ENCODE measurements at regions not wholly inside any gene's neighbourhood (a gene's known extent, or its start where the extent isn't known, plus 50 kb on each side); places are given as distances from the start of the nearest gene placed in this dataset.

- Histone ChIP-seq H3K4me2 (ENCODE audit: low read depth, low read length, poor library complexity, severe bottlenecking) (no peak overlapping the region), H3F3A (ENCODE audit: insufficient read depth) (no peaks in the 10 kb centered on the region), H3K9ac (ENCODE audit: low read length) (no peak overlapping the region), H3K36me3 (ENCODE audit: low read length) (no peaks in the 10 kb centered on the region), H2AFZ (ENCODE audit: low read depth, low read length, severe bottlenecking) (no peak overlapping the region), H3K79me2 (ENCODE audit: insufficient read depth, low read length) (no peaks in the 10 kb centered on the region), H3K27ac (ENCODE audit: low read depth, low read length) (no peak overlapping the region), H3K27me3 (ENCODE audit: low read length) (no peaks in the 10 kb centered on the region), H3K9me3 (ENCODE audit: insufficient read depth, low read length) (no peaks in the 10 kb centered on the region), H3K9me2 (replicated peaks; ENCODE audit: insufficient read depth, low read length) (no peaks in the 10 kb centered on the region), H4K20me1 (ENCODE audit: low read depth, low read length) (no peaks in the 10 kb centered on the region), H3K4me3 (ENCODE audit: insufficient read depth, low read length, poor library complexity, severe bottlenecking) (no peak overlapping the region)
- no peak for TF ChIP-seq EZH2phosphoT487 (conservative IDR thresholded peaks at IDR 0.05; ENCODE audit: low read length)
- no peak for TF ChIP-seq CTCF (IDR thresholded peaks at IDR 0.05; ENCODE audit: insufficient read depth, low read length, poor library complexity, severe bottlenecking)
These were observed 1620.0 kb downstream of the SUCLG1 start for GRCh38 chr2:82839036-82839435.

GRCh38 chr2:82837588-82838304 lies 1621.3 kb downstream of the SUCLG1 start:
- Histone ChIP-seq H3K9ac (ENCODE audit: low read length) (no peak overlapping the region), H3K79me2 (ENCODE audit: insufficient read depth, low read length) (no peaks in the 10 kb centered on the region), H3K36me3 (ENCODE audit: low read length) (no peaks in the 10 kb centered on the region), H2AFZ (ENCODE audit: low read depth, low read length, severe bottlenecking) (no peak overlapping the region), H4K20me1 (ENCODE audit: low read depth, low read length) (no peaks in the 10 kb centered on the region), H3K27ac (ENCODE audit: low read depth, low read length) (no peak overlapping the region), H3K9me3 (ENCODE audit: insufficient read depth, low read length) (no peaks in the 10 kb centered on the region), H3K4me2 (ENCODE audit: low read depth, low read length, poor library complexity, severe bottlenecking) (no peak overlapping the region), H3K27me3 (ENCODE audit: low read length) (no peaks in the 10 kb centered on the region), H3K4me3 (ENCODE audit: insufficient read depth, low read length, poor library complexity, severe bottlenecking) (no peak overlapping the region), H3K9me2 (replicated peaks; ENCODE audit: insufficient read depth, low read length) (no peaks in the 10 kb centered on the region), H3F3A (ENCODE audit: insufficient read depth) (no peaks in the 10 kb centered on the region)
- TF ChIP-seq EZH2phosphoT487 (conservative IDR thresholded peaks at IDR 0.05; ENCODE audit: low read length), result no peak
- no peak for TF ChIP-seq CTCF (IDR thresholded peaks at IDR 0.05; ENCODE audit: insufficient read depth, low read length, poor library complexity, severe bottlenecking)

- H3K9me3 ChIP-seq (ENCODE audit: insufficient read depth, low read length), result no peaks in the 10 kb centered on the region
- no peaks in the 10 kb centered on the region for H3F3A ChIP-seq (ENCODE audit: insufficient read depth)
- H3K4me2 ChIP-seq (ENCODE audit: low read depth, low read length, poor library complexity, severe bottlenecking), result no peak overlapping the region
- no peaks in the 10 kb centered on the region for H3K27me3 ChIP-seq (ENCODE audit: low read length)
- no peaks in the 10 kb centered on the region for H3K79me2 ChIP-seq (ENCODE audit: insufficient read depth, low read length)
- H3K9ac ChIP-seq (ENCODE audit: low read length), result no peak overlapping the region
- no peaks in the 10 kb centered on the region for H4K20me1 ChIP-seq (ENCODE audit: low read depth, low read length)
- H2AFZ ChIP-seq (ENCODE audit: low read depth, low read length, severe bottlenecking), result no peak overlapping the region
- H3K9me2 ChIP-seq (replicated peaks; ENCODE audit: insufficient read depth, low read length), result no peaks in the 10 kb centered on the region
- TF ChIP-seq CTCF (IDR thresholded peaks at IDR 0.05; ENCODE audit: insufficient read depth, low read length, poor library complexity, severe bottlenecking) (no peak), EZH2phosphoT487 (conservative IDR thresholded peaks at IDR 0.05; ENCODE audit: low read length) (no peak)
- H3K4me3 ChIP-seq (ENCODE audit: insufficient read depth, low read length, poor library complexity, severe bottlenecking), result no peak overlapping the region
- no peak overlapping the region for H3K27ac ChIP-seq (ENCODE audit: low read depth, low read length)
- no peaks in the 10 kb centered on the region for H3K36me3 ChIP-seq (ENCODE audit: low read length)
These were observed 1624.2 kb downstream of the SUCLG1 start for GRCh38 chr2:82834893-82835292.

Data from SU-DHL-6 (cell line).